ENCODE measurements at regions not wholly inside any gene's neighbourhood (a gene's known extent, or its start where the extent isn't known, plus 50 kb on each side); places are given as distances from the start of the nearest gene placed in this dataset.
A peak's percentile ranks its signal among the peaks of the same experiment; 100 is the strongest.

- Histone ChIP-seq H2AFZ (no peak overlapping the region), H3K9me3 (ENCODE audit: control insufficient read depth, low read length) (no peaks in the 10 kb centered on the region), H3K36me3 (ENCODE audit: control insufficient read depth, insufficient read depth, low read length) (no peaks in the 10 kb centered on the region), H3K27ac (no peak overlapping the region), H3K4me3 (ENCODE audit: low read depth, low read length) (no peak overlapping the region), H3K27me3 (ENCODE audit: control insufficient read depth, insufficient read depth, low read length) (no peaks in the 10 kb centered on the region), H3K4me2 (ENCODE audit: low read length) (no peak overlapping the region), H3K4me1 (no peaks in the 10 kb centered on the region), H3K9ac (no peak overlapping the region), H3K79me2 (no peaks in the 10 kb centered on the region)
- TF ChIP-seq CTCF (IDR thresholded peaks at IDR 0.05), result no peak
Observed at GRCh38 chr13:80450386-80450785, 109.5 kb upstream of the SPRY2 start.

DNA sequence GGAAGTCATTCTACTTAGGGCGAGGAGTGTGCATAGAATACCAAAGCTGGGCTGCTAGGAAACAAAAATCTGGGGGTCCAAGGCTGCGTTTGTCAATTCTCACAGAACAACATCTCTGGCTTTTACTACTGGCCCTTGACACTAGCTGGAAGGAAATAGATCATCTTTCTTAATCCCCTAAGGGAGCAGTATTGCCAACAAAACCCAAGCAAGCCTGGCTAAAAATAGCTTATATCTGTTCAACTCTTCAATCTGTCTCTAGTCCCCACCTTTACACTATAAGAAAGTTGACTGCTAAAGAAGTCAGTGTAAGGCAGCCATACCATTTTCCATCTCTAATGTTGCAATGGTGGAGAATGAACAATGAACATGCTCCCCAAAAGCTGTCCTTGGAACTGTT is 107.8 kb upstream of the SPRY2 start:
- H3K9me3 ChIP-seq (ENCODE audit: control insufficient read depth, low read length), result no peaks in the 10 kb centered on the region
- no peak overlapping the region for H3K9ac ChIP-seq
- H3K36me3 ChIP-seq (ENCODE audit: control insufficient read depth, insufficient read depth, low read length), result no peaks in the 10 kb centered on the region
- H3K27me3 ChIP-seq (ENCODE audit: control insufficient read depth, insufficient read depth, low read length), result no peaks in the 10 kb centered on the region
- no peak overlapping the region for H3K4me3 ChIP-seq (ENCODE audit: low read depth, low read length)
- no peaks in the 10 kb centered on the region for H3K79me2 ChIP-seq
- TF ChIP-seq CTCF (IDR thresholded peaks at IDR 0.05), result no peak
- H3K27ac ChIP-seq, result no peak overlapping the region
- no peak overlapping the region for H3K4me2 ChIP-seq (ENCODE audit: low read length)
- no peaks in the 10 kb centered on the region for H3K4me1 ChIP-seq
- no peak overlapping the region for H2AFZ ChIP-seq

GRCh38 chr13:80447747-80448146 is 106.8 kb upstream of the SPRY2 start:
- Histone ChIP-seq H3K4me2 (ENCODE audit: low read length) (no peak overlapping the region), H3K4me1 (no peaks in the 10 kb centered on the region), H3K27me3 (ENCODE audit: control insufficient read depth, insufficient read depth, low read length) (no peaks in the 10 kb centered on the region), H3K9ac (no peak overlapping the region), H3K27ac (no peak overlapping the region), H3K79me2 (no peaks in the 10 kb centered on the region), H2AFZ (no peak overlapping the region), H3K9me3 (ENCODE audit: control insufficient read depth, low read length) (no peaks in the 10 kb centered on the region), H3K36me3 (ENCODE audit: control insufficient read depth, insufficient read depth, low read length) (no peaks in the 10 kb centered on the region), H3K4me3 (ENCODE audit: low read depth, low read length) (no peak overlapping the region)
- no peak for TF ChIP-seq CTCF (IDR thresholded peaks at IDR 0.05)

DNA sequence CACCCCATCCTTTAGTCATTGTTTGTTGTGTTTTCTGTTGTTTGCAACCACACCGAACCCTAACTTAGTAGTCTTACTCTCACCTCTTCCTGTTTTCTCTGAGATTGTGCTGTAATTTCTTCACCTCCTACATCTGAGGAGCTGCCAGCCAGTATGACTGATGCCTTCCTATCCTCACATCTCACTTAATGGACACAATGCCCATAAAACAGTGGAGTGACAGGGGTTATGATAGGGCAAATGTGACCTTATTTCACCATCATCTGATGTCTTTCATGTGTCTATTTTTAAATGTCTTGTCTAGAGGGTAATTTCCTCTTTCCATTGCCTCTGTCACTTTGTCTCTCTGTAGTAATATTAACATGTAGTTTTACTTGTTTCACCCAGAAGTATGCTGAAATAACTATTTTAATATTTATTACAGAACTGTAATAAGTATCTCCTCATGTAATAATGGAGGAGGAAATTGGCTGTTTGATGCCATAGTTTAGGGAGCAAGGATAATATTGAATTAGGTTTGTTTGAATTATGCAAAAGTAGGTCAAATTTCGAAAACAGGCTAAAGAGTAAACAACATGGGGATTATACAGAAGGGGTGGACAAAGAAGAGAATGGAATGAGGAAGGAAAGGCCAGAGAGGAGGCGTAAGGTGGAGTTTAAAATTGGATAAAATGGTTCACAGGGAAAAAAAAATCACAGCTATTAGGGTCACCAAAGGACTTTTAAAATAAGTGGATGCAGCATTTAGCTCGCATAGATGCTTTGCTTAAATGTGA is 103.5 kb upstream of the SPRY2 start:
- Histone ChIP-seq H3K79me2 (no peaks in the 10 kb centered on the region), H2AFZ (no peak overlapping the region), H3K36me3 (ENCODE audit: control insufficient read depth, insufficient read depth, low read length) (no peaks in the 10 kb centered on the region), H3K4me1 (no peaks in the 10 kb centered on the region), H3K9me3 (ENCODE audit: control insufficient read depth, low read length) (no peaks in the 10 kb centered on the region), H3K4me2 (ENCODE audit: low read length) (no peak overlapping the region), H3K27me3 (ENCODE audit: control insufficient read depth, insufficient read depth, low read length) (no peaks in the 10 kb centered on the region), H3K9ac (no peak overlapping the region), H3K27ac (peak overlapping the region; percentile 2), H3K4me3 (ENCODE audit: low read depth, low read length) (no peak overlapping the region)
- TF ChIP-seq CTCF (IDR thresholded peaks at IDR 0.05), result no peak

DNA sequence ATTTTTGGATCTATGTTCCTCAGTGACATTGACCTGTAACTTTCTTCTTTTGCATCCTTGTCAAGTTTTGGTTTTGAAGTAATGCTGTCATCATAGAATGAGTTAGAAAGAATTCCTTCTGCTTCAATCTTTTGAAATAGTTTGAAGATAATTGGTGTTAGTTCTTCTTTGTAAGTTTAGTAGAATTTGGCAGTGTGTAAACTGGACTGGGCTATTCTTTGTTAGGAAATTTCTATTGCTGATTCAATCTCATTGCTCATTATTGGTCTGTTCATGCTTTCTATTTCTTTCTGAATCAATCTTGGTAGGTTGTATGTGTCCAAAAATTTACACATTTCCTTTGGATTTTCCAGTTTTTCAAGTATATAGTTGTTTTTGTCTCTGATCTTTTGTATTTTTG is 101.7 kb upstream of the SPRY2 start:
- Histone ChIP-seq H3K9ac (no peak overlapping the region), H2AFZ (no peak overlapping the region), H3K27ac (no peak overlapping the region), H3K27me3 (ENCODE audit: control insufficient read depth, insufficient read depth, low read length) (no peaks in the 10 kb centered on the region), H3K9me3 (ENCODE audit: control insufficient read depth, low read length) (no peaks in the 10 kb centered on the region), H3K36me3 (ENCODE audit: control insufficient read depth, insufficient read depth, low read length) (no peaks in the 10 kb centered on the region), H3K4me1 (no peaks in the 10 kb centered on the region), H3K79me2 (no peaks in the 10 kb centered on the region), H3K4me2 (ENCODE audit: low read length) (no peak overlapping the region), H3K4me3 (ENCODE audit: low read depth, low read length) (no peak overlapping the region)
- no peak for TF ChIP-seq CTCF (IDR thresholded peaks at IDR 0.05)
